Activated CD4-positive, alpha-beta T cell treated with anti-CD3 and anti-CD28 coated beads for 1 hour (primary cell): ENCODE measurements at regions not wholly inside any gene's neighbourhood (a gene's known extent, or its start where the extent isn't known, plus 50 kb on each side); places are given as distances from the start of the nearest gene placed in this dataset.

Source experiments
- DNase-seq: peaks from one replicate; pipeline ENCODE4 v3.0.0-alpha.2; 2020

DNA sequence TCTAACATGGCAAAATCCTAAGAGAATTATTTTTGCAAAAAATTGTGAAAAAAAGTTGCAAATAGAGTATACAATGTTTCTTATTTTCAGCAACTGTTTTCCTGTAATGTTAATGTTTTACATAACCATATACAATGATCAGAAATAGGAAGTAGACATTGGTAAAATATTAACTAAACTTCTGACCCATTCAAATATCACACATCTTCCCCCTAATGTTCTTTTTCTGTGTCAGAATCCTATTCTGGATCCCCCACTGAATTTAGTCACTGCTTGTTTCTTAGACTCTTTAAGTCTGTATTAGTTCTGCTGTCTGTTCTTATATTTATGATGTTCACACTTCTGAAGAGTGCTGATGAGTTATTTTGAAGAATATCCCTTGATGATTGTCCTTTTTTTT, 62.0 kb downstream of the HFE start:
- no peak for DNase-seq

DNA sequence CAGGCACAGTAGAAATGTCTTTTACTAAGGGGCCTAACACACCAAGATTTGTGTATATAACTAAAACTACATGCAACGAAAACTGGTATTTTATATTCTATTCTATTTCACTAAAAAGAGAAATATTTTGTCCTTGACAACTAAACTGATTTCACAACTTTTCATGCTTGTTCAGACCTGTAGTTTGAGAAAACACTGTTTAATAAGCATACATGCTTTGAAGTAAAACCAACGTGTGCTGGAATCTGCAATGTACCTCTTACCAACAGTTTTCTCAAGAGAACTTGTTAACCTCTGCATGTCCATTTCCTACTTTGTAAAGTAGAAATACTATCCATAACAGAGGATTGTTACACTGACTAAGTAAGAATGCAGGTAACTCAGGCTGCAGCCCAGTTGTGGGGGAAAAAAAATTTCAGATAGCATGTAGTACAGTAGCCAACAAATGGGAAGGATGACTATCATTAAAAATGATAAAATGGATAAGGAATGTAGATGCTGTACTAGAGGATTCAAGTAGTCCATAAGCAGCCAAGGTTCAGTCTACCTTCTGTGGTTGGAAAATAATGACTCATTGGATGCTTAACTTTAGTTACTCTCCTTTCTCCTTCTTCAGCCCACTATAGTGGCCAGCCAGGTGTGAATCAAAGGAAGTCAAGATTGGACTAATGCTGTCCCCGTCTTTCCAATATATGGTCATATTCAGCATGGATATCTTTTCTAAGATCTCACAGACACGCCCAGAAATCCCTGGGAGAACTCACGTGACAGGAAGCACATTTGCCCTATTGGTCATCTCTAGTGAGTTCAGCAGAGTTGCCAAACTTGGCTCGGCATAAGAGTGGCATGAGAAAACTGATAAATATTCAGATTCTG, 65.2 kb downstream of the HFE start:
- DNase-seq, result no peak

DNA sequence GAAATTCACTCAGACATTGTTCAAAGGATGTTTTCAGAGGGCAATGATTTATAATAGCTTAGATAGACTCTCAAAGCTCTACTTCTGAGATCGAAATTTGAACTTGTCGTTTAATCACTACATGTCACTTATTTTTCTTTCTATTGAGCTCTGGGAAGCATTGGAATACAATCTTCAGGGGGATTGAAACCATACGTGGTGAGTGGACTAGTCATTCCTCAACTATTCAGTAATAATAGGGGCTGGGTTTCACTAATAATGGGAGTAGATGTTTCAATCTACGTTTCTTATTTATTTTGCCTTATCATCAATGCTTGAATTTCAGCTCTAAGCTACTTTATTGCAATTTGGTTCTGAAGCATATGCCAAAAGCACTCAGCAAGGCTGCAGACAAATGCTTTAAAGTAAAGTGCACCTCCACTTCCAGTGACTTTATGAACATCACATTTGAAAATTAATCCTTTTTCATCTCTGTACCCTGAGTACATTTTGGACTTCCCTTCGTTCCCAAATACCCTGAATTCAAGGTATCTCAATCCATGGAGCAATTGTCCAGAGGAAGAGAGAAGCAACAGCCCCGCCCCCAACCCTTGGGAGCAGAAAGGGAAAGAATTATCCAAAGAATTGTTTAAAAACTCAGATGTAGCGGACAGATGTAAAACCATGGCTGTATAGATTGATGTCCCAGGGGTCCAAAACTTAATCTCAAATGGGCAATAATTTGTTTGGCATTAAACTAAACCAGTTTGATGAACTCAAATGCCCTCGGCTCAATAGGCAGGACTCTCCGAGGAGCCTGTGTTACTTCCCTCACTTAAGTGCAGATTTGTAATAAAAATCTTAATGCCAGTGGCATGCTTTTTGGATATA, 68.1 kb downstream of the HFE start:
- DNase-seq, result no peak

DNA sequence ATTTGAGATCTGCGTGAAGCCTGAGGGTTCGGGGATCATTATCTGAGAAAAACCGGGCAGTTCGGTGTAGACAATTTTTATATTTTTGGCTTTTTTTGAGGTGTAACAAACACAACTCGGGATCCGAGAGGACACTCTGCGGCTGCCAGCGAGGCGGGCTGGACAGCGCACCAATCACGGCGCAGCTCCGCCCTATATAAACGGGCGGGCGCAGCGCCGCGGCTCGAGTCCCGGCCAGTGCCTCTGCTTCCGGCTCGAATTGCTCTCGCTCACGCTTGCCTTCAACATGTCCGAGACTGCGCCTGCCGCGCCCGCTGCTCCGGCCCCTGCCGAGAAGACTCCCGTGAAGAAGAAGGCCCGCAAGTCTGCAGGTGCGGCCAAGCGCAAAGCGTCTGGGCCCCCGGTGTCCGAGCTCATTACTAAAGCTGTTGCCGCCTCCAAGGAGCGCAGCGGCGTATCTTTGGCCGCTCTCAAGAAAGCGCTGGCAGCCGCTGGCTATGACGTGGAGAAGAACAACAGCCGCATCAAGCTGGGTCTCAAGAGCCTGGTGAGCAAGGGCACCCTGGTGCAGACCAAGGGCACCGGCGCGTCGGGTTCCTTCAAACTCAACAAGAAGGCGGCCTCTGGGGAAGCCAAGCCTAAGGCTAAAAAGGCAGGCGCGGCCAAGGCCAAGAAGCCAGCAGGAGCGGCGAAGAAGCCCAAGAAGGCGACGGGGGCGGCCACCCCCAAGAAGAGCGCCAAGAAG, 69.0 kb downstream of the HFE start:
- peak; percentile 78 for DNase-seq

DNA sequence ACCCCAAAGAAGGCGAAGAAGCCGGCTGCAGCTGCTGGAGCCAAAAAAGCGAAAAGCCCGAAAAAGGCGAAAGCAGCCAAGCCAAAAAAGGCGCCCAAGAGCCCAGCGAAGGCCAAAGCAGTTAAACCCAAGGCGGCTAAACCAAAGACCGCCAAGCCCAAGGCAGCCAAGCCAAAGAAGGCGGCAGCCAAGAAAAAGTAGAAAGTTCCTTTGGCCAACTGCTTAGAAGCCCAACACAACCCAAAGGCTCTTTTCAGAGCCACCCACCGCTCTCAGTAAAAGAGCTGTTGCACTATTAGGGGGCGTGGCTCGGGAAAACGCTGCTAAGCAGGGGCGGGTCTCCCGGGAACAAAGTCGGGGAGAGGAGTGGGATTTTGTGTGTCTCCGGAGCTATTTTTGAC, 69.6 kb downstream of the HFE start:
- peak; percentile 33 for DNase-seq

DNA sequence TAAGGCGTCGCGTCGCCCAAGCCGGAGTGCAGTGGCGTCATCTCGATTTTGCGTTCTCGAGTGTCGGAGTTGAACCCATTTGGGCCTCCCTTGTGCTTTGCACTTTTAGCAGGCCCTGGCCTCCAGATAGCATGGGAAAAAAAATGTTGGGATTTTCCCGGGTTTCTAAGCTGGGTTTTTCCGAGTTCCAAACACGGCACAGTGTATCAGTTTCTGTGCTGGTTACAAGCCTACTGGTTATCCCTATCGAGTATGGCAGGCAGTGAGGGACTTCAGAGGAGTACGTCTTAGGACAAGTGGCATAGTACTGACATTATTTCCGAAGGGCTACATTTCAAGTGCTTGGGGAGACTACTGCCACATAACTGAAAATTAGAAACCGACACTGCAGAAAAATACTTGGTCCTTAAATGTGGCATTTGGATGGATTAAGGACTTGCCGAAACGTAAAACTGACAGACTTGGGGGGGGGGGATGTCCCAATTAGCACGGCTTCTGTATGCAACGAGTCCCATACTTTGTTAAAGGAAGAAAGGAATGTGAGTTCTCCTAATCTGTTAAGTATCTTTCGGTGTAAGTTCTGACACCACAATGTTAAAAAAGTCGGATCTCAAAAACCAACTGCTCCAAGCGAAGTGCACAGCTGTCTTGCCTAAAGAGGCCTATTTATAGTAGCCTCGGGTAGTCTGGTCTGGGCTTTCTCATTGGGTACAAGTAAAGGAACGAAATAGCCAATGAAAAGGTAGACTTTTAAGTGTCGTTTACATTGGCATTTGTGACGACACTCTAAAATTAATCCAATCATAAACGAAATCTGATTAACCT, 70.2 kb downstream of the HFE start:
- no peak for DNase-seq

DNA sequence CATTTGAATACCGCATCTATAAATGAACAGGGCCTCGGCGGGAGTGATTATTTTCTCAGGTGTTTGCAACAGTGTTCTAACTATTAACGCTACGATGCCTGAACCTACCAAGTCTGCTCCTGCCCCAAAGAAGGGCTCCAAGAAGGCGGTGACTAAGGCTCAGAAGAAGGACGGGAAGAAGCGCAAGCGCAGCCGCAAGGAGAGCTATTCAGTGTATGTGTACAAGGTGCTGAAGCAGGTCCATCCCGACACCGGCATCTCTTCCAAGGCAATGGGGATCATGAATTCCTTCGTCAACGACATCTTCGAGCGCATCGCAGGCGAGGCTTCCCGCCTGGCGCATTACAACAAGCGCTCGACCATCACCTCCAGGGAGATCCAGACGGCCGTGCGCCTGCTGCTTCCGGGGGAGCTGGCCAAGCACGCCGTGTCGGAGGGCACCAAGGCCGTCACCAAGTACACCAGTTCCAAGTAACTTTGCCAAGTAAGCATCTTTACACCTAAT, 70.9 kb downstream of the HFE start:
- DNase-seq, result peak; percentile 79

DNA sequence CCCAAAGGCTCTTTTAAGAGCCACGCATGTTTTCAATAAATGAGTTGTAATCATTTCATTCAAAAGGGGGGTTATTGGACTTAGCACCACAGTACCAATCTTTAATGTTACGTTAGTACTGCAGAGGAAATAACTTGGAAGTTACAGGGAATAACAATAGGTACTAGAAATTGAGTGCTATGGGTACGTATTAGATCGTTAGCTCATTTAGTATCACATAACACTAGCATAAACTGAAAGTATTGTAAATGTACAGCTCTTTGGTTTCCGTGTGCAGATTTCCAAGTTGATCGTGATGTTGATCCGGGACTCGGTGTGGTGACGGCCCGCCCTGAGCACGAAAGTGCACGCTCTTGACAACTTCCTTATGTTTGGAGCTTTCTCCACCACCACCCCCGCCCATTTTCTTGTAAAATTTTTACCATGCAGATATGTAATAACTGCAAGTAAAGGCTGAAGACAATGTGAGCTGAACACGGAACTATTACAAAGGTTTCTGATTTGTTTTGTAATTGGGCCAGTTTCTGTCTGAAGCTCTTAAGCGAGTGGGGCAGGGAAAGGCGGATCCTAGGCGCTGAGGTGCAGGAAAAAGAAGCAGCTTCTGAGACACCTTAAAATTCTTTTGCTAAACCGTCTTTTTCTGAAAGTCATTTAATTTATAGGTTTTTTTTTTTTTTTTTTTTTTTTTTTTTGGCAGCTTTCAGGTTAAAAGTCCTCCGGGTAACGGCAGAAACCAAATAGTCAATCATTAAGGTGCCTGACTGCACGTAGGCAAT, 71.5 kb downstream of the HFE start:
- peak; percentile 30 for DNase-seq

DNA sequence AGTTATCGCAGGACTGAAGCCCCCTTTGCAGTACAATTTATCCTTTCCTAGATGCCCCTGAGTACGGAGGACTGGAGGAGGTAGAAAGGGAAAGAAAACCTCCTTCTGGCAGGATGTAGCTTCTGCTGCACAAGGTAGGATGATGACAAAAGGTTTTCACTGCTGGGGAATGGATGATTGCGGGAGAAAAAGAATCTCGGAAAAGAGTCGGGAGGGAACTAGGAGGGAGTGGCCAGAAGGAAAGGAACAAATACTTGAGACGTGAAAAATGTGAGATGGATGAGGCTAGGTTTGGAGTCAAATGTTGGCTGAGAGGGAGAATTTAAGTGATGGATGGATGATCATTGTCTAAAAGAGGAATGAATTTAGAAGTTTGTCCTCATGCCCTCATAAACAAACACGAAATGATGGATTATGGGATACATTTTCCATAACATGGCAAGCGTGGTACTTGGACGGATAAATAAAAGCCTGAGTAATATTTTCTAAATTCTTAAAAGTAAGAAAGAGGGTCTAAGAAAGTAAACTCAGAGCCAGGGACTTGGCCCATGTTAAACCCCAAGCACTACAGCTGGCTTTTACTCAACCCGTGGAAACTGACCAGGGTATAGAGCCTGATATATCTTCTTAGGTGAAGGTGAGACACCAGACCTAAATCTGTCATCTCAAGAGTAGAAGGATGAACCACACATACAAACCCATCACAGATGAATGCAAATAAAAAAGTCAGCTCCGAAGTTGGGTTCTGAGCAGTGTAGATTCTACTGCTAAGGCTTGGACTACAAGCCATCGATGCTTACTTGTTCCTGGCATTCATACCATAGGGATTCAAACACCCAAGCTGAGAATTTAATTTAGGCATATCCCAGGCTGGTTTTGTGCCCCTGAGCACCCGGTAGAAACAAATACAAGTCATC, 72.4 kb downstream of the HFE start:
- DNase-seq, result no peak

DNA sequence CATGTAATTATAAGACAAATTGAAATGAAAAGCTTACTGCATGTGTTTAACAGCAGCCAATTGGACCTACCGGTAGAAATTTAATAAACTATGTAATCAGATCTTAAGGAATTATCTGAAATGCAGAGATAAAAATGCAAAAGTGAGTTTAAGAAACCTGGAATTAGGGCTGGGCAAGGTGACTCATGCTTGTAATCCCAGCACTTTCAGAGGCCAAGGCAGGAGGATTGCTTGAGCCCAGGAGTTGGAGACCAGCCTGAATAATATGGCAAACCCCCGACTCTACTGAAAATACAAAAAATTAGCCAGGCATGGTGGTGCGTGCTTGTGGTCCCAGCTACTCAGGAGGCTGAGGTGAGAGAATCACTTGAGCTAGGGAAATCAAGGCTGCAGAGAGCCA, 74.1 kb downstream of the HFE start:
- DNase-seq, result no peak

DNA sequence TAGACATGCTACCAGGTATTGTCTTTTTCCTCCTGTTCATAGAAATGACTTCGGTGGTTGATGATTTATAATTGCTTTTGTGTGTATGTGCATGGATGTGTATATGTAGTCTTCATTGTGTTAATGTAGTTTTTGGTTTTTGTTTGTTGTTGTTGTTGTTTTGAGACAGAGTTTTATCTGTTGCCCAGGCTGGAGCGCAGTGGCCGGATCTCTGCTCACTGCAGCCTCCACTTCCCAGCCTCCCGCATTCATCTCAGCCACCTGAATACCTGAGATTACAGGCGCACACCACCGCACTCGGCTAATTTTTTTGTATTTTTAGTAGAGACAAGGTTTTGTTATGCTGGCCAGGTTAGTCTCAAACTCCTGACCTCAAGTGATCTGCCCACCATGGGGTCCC, 75.2 kb downstream of the HFE start:
- no peak for DNase-seq

DNA sequence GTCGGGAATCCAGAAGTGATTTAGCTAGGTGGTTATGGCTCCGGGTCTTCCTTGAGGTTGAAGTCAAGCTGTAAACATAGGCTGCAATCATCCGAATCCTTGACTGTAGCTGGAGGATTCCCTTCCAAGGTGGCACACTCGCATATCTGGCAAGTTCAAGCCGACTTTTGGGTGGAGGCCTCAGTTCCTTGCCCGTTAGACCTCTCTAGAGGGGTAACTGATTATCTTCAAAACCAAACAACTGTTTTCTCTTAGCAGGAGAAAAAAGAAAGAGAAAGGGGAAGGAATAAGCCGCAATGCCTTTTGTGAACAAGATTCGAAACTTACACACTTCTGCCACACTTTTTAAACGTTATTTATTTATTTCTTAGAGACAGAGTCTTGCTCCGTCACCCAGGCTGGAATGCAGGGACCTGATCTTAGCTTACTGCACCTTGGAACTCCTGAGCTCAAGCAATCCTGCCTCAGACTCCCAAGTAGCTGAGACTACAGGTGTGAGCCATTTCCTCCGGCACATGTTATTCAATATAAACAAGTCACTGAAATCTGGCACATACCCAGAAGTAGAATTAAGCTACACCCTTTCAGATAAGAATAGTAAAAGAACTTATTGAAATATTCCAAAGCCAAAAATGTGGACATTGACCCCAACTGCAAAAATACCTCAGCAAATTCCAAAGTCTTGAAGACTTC, 76.3 kb downstream of the HFE start:
- no peak for DNase-seq

DNA sequence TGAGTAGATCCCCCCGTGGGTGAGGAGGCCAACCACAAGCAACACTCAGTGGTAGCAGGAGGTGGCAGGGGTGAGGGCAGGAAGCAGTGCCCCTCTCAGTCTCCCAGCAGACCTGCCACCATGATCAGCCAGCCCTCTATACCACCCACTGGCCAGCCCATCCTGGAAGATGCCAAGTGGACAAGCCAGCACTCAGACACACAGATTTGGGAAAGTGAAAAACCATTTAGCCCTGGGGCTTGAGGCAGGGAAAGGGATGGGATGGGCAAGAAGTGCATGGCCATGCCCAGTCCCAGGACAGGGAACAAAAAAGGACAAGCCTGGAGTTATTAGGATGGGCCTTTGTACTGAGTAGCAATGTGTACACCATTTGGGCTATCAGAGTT, 76.9 kb downstream of the HFE start:
- DNase-seq, result no peak

DNA sequence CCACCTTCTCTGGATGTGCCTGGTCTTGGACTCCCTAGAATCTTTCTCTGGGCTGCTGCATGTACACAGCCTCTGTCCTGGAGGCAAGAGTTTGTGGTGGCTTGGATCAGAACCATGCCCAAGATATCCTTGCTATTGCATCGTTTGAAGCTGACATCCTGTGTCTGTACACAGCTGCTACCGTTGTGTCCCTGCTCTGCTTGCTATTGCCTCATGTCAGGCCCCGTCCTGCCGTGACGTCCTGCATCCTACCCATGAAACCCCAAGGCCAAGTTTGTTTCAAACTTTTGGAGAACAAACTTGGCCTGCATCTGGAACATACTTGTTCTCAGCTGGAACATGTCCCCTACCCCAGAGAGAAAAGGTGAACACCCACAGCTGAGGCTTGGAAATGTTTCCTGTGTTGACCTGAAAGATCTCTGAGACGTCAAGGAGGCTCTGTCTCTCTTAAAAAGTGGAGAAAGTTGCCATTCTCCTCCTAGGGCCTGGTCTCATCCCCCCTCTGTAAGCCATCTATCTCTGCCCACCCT, 78.1 kb downstream of the HFE start:
- DNase-seq, result no peak

DNA sequence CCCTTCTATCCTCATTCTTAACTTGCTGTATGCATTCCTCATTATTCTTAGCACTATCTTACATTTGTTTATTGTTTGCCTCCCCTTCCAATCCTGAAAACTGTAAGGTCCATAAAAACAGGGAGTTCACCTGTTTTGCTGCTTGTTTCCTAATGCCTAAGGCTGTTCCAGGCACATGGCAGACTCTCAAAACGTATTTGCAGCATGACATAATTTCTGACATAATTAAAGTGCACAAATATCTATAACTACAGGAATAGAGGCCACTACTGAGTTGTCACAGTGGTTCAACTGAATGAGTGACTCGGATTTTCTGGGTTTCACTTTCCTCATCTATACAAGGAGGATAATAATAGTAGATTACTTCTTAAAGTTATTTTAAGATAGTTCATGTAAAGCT, 83.0 kb downstream of the HFE start:
- DNase-seq, result no peak

DNA sequence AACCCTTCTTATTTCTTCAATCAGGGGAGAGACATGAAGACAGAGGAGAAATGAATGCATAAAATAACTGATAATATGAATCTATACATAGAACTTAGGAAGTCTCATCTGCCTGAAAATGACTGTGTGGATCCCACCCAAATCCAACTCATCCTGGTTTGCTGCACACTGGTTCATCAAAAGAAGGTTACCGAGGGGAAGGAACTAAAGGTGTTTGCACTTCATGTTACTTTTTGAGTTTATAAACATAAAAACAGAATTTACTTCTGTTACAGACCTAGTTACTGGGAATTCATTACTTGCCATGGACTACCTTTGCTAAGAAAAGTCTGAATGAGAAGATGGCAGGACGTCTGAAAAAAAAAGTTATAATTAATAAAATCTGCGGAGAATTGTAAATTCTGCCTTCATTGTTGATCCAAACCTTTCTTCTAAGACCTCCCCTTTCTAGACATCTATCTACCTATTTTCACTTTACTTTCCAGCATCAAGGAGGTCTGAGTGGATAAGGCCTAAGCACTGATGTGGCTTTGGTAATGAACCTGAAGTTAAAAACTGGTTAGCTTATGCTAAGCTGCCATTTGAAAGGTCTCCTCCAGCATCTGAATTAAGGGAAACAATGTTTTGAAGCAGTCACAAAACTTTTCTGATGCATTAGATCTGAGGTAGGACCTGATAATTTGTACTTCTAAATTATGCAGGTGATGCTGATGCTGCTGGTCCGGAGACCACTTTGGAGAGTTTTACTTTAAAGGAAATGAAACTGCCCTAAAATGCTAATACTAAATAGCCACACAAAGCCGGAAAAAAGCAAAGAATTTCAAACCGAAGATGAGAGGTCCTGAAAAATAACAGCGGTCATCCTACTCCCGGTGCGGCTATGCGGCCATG, 84.0 kb downstream of the HFE start:
- no peak for DNase-seq

DNA sequence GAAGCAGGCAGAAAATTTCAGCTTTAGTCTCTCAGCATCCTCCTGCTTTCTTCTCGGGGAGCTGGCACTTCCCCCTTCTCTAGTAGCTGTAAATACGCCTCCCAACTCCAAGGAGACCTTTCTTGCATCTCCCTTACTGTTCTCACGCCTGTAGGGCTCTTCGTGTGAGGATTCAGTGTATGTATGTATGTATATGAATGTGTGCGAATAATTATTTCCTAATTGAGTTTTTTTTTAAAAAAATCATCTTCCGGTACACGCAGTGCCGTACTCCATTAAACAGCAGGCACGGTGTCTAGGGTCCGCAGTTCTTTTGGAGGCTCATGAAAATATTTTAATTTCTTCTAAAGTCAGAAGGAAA, 85.4 kb downstream of the HFE start:
- no peak for DNase-seq

DNA sequence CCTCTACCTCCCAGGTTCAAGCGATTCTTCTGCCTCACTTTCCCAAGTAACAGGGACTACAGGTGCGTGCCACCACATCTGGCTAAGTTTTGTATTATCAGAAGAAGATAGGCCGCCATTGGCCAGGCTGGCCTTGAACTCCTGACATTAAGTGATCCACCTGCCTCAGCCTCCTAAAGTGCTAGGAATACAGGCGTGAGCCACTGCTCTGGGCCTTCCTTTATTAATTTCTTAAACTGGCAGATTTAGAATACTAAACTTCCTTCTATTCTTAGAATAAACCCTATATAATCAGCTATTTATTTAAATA, 86.6 kb downstream of the HFE start:
- DNase-seq, result no peak

DNA sequence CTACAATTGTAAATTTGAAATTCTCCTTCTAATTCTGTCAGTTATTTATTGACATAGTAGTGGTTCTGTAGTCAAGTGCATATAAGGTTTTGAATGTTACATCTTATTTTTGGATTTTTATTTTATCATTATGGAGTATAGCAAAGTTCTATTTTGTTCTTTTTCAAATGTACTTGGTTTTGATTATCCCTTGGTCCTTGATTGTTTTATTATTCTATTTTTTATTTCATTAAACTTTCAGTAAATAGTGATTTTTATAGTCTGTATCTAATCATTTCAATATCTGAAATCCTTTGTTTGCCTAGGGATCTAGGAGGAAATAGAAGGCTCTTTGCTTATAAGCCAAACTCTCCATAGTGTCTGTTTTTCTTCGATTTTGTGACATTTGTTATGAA, 87.8 kb downstream of the HFE start:
- no peak for DNase-seq
